ENCODE measurements at regions not wholly inside any gene's neighbourhood (a gene's known extent, or its start where the extent isn't known, plus 50 kb on each side); places are given as distances from the start of the nearest gene placed in this dataset.

DNA sequence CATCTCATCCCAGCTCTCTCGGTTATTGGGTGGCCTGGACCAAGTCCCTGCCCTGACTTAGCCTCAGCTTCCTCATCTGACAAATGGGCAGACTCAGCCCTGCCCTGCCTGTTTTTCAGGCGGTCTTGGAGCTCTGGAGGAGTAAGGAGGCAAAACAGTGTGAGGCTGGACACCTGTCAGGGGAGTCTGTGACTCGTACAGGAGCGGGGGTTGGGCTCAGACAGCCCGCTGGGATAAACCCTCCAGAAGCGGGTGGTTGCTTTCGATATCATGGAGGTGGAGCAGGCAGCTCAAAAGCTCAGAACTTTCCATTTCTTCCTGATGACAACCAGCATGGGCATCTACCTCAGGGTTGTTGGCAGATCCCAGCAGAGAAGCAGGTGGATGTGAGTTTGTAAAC, 72.9 kb upstream of the GGTA1 start:
- no peak for DNase-seq

DNA sequence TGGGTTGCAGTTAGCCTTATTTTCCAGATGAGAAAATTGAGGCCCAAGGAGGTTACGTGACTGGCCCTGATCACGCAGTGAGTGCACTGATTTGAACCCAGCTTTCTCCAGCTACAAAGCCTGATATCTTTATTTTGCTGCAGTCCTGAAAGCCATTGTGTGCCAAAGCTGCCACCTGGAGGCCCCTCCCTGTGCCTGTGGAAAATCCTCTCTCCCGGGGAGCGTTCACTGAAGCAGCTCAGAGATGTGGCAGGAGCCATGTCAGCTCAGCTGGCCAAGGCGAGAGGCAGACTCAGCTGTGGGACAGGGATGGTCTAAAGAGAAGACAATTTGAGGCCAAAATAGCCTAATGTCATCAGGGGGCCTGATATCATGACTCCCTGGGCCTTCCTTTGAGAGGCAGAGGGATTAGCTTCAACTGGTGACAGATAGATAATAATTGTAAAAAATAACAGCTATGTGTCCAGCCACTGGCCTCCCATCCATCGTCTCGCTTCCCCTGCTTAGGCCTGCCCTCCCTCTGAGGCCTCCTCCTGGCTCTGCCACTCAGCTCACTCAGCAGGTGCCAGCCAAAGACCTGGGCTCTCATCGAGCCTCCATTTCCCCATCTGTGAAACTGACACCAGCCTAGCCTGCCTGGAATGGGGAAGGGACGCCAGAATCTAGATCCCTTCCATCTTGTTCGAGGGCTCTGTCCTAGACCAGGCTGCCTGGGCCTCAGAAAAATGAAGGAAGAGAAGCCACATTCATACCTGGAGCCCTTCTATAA, 74.3 kb upstream of the GGTA1 start:
- no peak for DNase-seq

DNA sequence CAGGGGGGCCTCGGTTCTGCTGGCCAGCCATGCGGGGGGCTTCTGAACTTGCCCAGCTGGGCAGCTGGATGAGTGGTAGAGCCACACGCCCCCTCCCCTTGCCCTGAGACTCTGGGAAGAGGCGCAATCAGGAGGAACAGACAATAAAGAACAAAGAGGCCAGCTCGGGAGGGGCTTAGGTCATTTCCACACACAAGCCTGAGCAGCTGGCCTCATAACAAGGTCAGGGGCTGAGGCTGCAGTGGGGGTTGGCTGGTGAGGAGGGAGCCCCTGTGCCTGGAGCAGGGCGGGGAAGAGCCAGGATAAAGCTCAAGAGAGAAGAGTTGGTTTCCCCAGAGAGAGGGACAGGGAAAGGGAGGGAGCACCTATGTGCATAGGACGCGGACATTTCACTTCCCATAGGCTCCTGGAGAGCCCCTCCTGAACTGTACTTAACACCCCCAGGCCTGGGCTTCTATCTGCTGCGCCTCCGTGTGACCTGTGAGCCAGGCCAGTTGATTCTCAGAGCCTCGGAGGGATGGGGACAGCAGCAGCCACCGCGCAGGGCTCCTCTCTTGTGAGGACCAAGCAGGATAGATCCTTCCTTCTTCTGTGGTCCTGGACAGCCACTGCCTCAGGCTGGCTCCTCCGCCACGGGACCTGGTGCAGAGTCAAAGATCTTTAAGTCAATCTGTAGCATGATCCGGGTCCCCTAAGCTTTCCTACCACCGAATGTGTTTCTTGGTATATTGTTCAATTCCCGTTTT, 75.3 kb upstream of the GGTA1 start:
- no peak for DNase-seq

DNA sequence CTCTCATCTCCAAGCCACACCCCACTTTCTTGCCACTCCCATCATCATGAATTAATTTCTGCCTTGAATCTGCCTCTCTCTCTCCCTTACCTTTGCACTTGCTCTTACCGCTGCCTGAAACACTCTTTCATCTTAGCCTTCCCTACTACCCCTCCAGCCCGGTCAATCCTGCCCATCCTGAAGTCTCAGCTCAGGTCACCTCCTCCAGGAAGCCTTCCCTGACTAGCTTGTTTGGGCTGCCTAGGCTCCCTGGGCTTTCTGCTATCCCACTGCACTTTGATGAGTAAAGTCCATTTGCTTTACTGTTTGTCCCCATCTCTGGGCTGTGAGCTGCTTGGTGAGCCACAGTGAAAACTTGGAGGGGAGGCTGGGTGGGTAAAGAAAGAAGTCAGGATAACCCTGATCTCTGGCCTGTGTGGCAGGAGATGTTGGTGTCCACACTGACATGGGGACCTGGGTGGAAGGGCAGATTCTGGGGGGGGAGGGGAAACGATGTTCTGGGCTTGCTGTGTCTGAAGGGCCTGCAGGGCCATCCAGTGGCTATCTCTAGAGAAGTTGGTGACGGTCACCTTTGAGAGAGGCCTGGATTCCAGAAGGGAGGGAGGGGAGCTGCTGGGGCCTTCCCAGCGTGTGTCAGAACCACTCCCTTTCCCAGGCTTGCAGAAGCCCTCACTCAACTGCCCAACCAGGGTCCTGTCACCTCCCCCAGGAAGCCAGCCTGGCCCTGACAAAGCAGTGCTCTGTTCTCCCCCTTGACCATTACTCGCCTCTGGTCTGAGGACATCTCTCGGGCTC, 75.0 kb upstream of the DAB2IP start:
- DNase-seq, result no peak

DNA sequence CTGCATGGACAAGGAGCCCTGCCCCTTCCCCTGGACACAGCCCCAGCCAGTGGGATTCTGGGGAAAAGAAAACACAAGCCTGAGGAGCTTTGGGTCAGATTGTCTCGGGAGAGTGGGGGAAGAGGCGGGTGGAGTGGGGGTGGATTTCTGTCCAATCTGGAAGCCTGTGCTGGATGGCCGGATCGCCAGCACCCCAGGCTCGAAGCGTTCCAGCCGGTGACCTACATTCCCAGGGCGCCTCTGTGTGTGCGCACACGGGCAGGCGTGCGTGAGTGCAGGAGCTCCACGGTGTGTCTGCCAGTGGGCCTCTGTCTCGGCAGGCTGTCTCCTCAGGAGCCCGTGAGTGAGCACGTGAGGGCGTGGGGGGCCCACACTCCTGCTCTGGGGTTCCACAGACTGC, 74.3 kb upstream of the DAB2IP start:
- no peak for DNase-seq

DNA sequence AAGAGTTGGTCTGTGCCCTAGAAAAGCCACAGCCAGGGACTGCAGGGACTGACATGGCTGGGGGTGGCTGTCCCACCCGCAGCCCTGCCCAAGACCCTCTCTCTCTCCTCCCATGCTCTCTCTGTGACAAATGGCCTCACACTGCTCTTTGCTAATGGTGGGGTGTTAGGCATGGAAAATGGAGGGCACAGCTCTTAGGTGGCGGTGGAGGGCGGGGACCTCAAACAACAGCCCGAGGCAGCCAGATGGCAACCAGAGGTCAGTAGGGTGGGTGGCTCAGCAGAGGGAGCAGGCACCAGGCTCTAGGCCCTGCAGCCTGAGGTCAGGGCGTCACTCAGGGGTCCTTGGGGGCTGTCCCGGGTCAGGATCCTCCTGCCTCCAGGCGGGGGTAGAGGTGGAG, 73.9 kb upstream of the DAB2IP start:
- DNase-seq, result no peak

DNA sequence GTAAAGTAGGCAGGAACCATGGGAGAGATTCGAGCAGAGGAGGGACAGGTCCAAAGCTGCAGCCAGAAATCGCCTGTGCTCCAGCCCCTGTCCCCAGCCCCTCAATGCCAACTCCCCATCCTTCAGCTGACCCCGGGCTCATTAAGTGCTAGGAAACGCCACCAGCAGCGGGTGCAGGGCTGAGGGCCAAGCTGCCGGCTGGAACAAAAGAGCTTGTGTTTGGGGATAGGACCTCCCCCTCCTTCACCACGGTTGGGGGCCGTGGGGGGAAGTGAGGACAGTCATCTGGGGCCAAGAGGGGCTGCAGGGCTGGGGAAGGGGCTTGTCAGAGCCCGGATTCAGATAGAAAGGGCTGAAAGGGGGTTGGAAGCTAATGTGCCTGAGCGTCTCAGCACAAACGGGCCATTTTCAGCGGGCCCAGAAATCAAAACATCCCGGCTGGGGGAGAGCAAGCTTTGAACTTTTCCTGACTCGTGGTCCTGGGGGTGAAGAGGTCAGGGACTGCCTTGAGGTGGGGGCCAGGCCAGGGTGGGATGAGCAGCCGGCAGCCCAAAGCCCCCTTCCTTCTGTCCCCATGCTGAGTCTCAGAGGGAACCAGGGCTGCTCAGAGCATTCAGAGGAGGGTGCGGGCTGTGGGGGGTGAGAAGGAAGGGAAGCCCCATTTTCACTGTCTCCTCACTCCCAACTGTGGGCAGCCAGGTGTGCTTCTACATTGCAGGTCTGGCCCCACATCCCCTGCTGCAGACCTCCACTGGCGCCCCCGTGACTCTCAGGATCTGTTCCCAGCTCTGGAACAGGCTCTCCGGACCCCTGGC, 69.4 kb upstream of the DAB2IP start:
- no peak for DNase-seq

DNA sequence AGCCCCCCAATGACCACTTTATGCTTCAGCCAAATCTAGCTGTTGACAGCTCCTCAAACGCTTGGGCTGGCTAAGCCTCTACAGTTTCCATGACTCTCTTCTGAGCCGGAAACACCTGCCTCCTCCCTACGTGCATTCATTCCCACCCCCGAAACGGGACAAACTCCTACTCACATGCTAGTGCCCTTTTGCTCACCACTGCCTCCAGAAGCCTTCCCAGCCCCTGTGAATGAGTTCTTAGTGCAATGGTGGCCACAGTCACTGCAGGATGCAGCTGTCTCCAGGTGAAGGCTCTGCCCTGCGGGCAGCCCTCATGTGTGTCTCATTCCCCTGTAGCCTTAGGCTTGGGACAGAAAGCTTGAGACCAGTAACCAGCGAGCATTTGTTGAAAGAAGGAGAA, 68.8 kb upstream of the DAB2IP start:
- no peak for DNase-seq

DNA sequence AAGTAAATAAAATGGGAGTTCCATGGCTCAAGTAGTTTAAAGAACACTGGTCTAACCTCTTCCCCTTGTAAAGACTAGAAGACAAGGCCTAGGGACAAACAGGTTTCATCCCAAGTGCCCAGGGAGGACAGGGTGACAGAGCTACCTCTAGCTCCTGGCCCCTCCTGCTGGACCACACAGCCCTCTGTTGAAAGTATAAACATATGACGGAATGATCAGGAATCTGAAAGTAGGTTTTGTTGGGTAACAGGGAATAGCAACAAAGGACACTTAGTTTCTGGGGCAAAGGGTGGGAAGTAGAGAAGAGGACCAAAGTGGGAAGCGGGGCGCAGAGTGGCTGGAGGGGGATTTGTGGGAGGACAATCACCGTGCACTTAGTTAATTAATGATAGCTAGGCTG, 67.0 kb upstream of the DAB2IP start:
- no peak for DNase-seq

DNA sequence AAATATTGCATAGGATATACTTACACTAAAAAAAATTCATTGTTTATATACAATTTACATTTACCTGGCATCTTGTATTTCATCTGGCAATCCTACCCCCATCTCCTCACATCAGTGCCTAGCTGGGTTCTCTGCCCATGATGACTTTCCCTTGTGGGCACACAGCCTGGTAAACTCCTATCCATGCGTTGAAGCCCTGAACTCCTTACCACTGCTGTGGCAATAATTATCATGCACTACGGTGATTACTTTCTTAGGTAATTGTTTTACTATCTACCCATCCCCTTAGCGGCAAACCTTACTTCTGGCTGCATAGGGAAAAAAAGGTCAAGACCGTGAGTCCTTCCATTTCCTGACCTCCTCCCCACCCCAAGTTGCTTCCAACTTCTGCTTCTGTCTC, 63.6 kb upstream of the DAB2IP start:
- DNase-seq, result no peak

DNA sequence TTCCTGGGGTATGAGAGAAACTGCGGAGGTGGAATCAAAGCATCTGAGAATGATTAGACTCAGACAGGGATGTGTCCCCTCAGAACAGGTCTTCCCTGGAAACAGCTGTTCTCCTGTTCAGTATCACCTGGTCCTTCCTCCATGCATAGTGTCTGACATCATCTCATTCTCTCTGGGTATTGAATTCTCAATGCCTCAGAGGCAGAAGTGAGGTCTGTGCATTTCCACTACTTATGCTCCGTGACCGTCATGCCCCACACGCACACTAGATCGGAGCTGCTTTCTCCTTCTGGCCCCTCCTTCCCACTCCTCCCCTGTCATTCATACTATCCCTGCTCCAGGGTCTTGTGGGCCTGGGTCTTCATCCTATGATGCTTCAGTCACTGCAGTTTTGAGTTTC, 61.4 kb upstream of the DAB2IP start:
- DNase-seq, result no peak

DNA sequence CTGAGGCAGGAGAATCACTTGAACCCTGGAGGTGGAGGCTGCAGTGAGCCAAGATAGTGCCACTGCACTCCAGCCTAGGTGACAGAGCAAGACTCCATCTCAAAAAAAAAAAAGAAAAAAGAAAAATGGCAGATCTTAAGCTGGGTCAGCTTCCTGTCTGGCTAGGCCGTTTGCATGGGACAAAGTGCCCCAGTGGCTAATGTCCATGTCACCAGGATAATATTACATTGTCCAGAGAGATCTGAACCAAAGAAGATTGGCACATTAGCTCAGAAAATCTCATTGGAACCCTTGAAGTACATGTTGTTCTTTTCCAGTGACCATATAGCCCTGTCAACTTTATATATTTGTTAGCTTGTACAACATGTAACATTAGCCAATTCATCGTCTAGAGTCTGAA, 59.2 kb upstream of the DAB2IP start:
- DNase-seq, result no peak

DNA sequence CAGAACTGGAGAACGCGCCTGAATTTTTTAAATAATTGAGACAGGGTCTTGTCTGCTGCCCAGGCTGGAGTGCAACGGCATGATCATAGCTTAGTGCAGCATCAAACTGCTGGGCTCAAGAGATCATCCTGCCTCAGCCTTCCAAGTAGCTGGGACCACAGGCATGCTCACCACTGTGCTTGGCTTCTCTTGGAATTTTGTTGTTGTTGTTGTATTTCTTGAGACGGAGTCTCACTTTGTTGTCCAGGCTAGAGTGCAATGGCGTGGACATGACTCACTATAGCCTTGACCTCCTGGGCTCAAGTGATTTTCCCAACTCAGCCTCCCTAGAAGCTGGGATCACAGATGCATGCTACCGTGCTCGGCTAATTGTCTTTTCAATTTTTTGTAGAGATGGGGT, 58.4 kb upstream of the DAB2IP start:
- DNase-seq, result no peak

DNA sequence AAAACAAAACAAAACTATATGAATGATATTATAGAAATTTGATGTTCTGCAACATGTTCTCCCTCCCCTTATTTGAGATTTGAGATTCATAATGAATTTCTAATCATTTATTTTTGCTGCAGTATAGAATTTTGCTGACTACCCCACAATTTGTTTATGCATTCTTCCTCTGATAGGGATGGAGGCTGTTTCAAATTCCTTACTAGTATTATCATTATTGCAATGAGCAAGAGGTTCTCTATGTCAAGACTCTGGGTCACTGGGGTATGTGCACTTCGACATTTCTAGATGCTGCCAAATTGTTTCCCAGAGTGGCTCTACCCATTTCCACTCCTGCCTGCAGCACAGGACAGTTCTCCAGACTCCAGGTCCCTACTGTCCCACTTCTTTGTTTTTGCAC, 54.9 kb upstream of the DAB2IP start:
- no peak for DNase-seq

DNA sequence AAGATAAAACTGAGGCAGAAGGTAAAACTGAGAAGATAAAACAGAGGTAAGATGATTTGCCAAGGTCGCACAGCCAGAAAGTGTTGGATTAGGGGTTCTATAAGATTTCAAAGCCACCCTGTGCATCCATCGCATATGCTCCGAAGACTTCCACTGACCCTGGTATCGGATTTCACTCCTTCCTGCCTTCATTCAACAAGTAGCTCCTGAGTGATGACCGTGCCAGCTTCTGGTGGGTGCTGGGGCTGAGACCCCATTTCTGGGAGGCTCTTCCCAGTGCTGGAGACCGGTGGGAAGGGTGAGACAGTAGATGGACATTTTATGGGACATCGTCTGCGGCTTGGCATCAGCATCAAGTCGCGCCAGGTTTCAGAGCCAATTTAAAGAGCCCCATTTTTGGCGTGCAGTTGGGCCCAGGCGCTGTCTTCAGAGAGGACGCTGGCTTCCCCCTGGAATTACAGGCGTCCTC, 53.7 kb upstream of the DAB2IP start:
- no peak for DNase-seq

DNA sequence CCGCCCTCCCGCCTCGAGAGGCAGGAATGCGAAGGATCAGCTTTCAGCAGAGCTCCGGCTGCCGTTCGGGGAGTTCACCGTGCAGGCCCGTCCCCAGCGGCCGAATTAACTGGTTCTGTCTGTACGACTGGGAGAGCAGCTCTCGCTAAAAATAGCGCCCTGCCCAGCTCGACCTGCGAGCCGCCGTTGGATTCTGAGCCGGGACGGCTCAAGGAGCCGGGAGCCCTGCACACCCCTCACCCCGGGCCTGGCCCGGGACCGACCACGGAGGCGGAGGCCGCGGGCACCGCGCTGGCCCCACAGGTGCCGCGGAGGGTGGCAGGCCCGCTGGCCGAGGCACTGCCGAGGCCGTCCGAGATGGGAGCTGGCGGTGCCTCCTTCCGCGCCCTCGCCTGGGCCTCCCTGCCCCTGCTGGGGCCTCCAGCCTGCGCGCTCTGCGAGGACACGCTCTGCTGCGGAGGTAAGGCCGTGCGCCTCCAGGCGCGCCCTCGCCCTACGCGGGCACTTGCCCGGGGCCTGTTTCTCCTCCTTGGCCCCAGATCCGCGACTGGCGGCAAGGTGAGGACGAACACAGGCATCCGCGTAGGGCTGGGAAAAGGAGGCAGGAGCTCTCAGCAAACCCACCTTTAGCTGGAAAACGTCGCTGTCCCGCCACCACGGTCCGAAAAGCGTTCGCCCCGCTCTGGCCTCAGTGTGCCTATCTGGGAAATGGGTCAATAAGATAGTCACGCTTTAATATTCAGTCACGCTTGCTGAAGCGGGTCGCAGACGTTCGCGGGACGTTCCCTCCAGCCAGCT, 53.1 kb upstream of the DAB2IP start:
- no peak for DNase-seq

DNA sequence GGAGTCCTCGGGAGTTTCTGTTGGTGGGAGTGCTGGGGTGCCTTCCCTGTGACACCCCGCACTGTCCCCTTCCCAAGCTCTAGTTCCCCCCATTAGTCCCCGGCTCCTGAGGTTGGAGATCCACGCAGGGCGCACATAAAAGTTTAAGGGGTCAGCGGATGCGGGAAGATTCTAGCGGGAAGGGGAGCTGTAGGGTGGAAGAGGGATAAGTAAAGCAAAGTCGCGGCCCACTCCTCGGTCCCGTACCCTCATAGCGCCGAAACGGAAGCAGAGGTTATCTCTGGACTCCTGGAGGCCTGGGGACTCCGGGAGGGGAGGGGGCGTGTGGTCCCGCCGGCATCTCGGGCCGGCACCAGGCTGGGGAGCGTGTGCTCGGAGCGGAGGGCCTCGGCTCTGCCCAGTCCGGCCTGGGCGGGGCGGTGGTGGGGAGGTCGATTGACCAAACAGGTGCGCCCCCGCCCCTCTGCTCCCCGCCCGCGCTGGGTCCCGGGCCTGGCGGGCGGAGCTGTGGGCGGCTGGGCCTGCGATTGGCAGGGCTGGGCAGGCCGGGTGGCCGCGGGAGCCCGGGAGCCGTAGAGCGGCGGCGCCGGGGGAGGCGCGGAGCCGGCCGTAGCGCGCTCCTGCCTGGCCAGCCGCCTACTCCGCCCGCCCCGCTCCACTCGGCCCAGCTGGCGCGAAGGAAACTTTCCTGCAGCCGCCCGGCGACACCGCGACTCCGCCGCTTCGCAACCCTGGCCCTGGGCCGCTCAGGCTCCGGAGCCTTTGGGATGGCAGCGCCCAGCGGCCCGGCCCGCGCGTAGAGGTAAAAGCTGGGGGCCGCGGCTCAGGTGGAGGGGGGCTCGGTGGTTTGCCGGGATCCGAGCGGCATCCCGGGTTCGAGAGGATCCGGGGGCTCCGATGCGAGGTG, 52.2 kb upstream of the DAB2IP start:
- no peak for DNase-seq

DNA sequence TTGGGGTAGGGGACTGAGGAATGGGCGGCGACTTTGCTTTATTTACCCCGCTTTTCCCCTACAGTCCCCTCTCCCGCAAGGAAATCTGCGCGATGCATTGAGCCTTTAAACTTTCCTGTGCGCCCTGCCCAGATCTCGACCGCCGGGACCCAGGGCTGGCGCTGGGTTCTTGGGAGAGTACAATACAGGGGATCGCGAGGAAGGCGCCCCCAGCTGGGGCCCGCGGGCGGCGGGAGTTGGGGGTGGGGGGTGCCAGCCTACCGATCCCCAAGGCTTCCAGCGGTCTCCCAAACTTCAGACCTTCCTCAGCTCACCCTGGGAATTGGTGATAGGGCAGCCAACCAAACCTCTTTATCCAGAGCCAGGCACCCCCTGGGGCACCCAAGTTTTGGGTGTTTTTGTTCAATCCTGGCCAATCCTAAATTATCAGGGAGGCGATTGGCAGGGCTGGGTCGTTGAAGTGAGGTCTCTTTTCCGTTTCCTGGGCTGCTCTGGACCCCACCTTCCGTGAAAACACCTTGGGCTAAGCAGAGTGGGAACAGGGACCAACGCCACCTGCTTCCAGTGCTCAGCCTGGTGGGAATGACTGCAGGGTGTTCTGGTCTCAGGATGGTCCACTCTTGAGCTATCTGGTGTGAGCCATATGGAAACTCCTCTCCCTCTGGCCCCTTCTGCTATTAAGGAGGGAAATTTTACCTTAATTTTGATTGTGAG, 51.4 kb upstream of the DAB2IP start:
- no peak for DNase-seq

DNA sequence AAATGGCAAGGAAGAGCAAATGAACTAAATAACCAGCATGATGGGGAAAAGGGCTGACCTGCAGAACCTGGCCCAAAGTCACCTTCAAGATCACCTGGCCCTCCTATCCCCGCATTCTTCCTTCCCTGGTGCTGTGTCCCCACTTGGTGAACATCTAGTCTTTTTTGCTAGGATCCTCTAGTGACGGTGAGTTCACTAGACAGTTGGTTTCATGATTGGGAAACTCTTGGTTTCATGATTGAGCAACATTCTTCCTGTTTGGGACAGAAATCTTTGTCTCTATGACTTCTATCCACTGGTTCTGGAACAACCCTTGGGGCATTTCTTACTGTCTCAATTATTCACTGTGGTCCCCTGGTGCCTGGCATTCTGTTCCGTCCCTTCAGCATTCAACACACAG, 50.2 kb upstream of the DAB2IP start:
- no peak for DNase-seq

Measured in CD4-positive, alpha-beta T cell treated with Interleukin-6 for 4 hours (primary cell).